Vagina (tissue), 2 donors: ENCODE measurements at regions not wholly inside any gene's neighbourhood (a gene's known extent, or its start where the extent isn't known, plus 50 kb on each side); places are given as distances from the start of the nearest gene placed in this dataset.

ENCODE experiments used
- CTCF ChIP-seq, 3 experiments: fragments of 450-650 bp in 2 of 3; fragments of 200-600 bp in 1 of 3; sonication (generic) in 1 of 3; IDR thresholded peaks; one replicate each; pipeline ENCODE4 v1.5.1; 2017 to 2019; ENCODE audit warnings: antibody characterized with exemption in 3 of 3, mild to moderate bottlenecking in 2 of 3, moderate library complexity in 2 of 3
- POLR2A ChIP-seq, 2 donors: fragments of 450-650 bp; IDR thresholded peaks; one replicate each; pipeline ENCODE4 v1.6.1; 2017; ENCODE audit warnings: antibody characterized with exemption in 2 of 2, mild to moderate bottlenecking in 2 of 2, moderate library complexity in 2 of 2

DNA sequence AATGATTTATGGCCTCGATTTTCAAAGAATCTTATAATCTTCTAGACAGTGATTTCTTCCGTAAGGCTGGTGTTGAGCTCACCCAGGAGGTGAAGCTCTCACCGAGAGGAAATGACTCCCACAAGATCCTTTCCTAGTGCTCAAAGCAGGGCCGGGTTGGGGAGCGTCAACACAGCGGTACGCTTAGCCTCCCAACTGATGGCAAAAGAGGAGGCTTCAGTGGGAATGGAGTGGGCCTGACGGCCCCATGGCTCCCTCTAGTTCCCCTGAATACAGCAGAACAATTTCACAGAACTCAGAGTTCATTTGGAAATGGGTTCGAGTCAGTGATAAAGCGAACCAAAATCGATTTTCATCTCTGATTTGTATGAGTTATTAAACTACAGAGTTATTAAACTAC is 449.5 kb downstream of the KLF12 start:
- TF ChIP-seq CTCF (IDR thresholded peaks at IDR 0.05) (no peak), POLR2A (IDR thresholded peaks at IDR 0.05) (no peak)
